HG02571 (cell line): ENCODE measurements at regions not wholly inside any gene's neighbourhood (a gene's known extent, or its start where the extent isn't known, plus 50 kb on each side); places are given as distances from the start of the nearest gene placed in this dataset.
"Not testable (repeated sequence)": the region's sequence is repeated elsewhere in the genome, so short reads cannot be mapped to it uniquely, and the experiment has no call there.

Source experiments
- ATAC-seq: cut with Tn5 transposase; IDR thresholded peaks from one replicate; pipeline ENCODE4 v1.9.1; 2021; ENCODE audit warnings: mild to moderate bottlenecking, moderate library complexity; ENCODE audit not compliant: unreplicated experiment

GRCh38 chr5:99089822-99090549 lies 161.2 kb upstream of the CHD1 start:
- ATAC-seq, result no peak

- no peak for ATAC-seq
Observed at GRCh38 chr5:99088309-99088708, 159.5 kb upstream of the CHD1 start.

DNA sequence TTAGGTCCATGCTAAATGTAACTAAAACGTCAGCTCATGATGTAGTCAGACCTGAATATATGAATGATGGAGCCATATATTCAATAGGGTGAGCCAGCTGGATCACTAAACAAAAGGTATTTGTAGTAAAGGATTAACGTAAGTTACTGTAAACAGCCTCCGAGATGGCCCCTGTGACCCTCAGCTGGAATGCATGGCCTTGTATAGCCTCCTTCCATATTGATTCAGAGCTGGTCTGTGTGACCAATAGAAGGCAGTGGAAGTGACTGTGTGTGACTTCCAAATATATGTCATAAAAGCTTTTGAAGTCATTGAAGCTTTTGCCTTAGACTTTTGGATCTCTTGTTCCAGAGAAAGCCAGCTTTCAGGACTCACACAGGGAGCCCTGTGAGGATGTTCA lies 154.4 kb upstream of the CHD1 start:
- ATAC-seq, result no peak

DNA sequence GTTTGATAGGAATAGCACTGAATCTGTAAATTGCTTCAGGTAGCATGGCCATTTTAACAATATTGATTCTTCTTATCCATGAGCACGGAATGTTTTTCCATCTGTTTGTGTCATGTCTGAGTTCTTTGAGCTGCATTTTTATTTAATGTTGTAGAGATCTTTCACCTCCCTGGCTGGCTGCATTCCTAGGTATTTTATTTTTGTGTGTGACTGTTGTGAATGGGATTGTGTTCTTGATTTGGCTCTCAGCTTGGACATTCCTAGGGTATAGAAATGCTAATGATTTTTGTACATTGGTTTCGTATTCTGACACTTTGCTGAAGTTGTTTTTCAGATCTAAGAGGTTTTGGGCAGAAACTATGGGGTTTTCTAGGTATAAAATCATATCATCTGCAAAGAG lies 152.9 kb upstream of the CHD1 start:
- ATAC-seq, result no peak

DNA sequence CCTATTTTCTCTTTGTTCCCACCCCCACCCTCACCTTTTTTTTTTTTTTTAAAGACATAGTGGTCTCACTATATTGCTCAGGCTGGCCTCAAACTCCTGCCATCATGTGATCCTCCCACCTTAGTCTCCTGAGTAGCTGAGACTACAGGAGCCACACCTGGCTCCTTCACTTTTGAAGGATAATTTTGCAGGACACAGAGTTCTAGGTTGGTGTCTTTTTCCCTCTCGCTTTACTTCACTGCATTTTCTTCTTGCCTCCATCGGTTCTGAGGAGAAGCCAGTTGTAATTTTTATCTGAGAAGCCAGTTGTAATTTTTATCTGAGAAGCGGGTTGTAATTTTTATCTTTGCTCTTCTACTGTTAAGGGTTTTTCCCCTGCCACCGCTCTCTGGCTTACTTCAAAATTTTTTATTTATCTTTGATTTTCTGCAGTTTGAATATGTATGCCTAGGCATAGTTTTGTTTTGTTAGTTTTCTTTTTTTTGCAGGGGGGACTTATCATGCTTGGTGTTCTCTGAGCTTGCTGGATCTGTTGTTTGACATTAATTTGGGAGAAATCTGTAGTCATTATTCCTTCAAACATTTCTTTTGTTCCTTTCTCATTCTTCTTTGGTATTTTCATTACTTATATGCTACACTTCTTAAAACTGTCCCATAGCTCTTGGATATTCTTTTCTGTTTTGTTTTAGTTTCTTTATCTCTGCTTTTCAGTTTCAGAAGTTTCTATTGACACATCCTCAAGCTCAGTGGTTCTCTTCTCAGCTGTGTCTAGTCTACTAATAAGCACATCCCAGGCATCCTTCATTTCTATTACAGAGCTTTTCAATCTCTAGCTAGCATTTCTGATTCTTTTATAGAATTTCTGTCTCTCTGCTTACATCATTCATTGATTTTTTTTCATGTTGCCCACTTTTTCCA lies 148.2 kb upstream of the CHD1 start:
- ATAC-seq, result no peak

DNA sequence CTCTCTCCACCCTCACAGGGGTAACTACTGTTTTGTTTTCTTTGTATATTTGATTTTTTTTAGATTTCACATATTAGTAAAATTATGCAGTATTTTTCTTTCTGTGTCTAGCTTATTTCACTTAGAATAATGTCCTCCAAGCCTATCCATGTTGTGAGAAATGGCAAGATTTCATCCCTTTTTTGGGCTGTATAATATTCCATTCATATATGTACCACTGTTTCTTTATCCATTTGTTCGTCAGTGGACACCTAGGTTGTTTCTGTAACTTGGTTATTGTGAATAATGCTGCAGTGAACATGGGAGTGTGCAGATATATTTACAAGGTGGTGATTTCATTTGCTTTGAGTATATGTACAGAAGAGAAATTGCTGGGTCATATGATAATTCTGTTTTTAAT lies 144.0 kb upstream of the CHD1 start:
- ATAC-seq, result no peak

DNA sequence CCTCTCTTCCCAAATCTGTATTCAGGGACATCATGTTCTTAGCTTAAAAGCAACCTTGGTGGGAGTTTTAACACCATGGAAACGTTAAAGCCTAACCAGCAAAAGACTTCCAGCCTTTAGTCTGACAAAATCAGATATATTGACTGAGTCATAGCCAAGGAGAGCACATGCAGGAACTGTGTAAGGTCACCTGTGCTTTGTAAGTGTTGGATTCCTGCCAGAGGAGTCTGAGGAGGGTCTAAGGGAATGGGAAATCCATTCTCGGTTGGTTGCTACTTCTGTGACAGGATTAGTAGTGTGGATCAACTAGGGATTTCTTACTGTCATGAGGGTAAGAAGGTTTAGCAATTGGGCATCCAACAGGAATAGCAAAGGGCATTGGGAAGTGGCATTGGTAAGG lies 142.0 kb upstream of the CHD1 start:
- no peak for ATAC-seq

DNA sequence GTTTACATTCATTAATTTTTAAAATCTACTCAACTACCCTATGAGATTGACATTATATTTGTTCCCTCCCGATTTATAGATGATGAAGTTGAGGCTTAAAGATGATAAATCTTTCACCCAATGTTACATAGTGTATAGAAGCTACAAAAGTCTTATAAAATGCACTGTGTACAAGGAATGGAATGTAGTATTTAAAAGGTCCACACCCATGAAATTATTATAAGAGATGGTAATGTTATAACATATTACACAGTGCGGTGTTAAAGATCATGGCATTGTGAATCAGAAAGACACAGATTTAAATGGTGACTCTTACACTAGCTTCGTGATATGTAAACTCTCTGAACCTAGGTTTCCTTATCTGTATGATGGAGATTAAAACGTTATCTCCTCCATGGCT lies 141.6 kb upstream of the CHD1 start:
- no peak for ATAC-seq

GRCh38 chr5:99068944-99069650 lies 140.3 kb upstream of the CHD1 start:
- ATAC-seq, result peak; percentile 88

DNA sequence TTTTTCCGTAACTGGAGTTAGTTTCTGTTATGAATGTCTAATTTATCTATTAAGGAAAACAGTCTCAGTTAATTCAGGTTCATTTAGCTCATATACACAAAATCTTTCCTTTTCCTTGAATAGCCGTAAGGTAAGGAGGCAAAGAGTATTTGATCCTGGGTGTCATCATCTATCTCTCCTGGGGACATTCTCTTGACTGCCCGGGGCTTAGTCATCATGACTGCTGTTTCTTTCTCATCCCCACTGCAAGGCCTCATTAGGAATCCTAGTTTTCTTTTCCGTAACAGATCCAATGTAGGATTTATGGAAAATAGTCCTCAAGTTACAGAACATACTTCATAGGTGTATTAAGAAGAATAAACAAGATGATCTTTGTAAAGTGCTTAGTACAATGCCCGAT lies 134.9 kb upstream of the CHD1 start:
- no peak for ATAC-seq

- ATAC-seq, result no peak
Observed at GRCh38 chr5:99061711-99062110, 132.9 kb upstream of the CHD1 start.

DNA sequence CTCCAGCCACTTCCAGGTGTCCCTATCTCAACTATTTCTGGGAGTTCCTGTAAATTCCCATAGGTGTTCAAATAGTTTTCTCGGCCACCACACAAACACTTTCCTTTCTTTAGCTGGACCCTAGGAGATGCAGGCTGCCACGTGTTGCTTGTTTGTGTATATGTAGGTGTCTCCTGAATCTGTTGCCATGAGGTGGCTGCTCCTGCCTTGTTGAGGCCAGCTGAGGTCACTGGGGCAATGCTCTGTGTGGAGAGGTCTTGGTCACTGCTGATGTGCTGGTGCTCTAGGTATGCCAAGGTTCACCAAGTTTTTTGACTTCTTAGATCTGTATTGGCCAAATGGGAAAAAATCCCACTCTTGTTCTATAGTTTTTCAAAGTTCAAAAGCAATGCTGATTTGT lies 132.5 kb upstream of the CHD1 start:
- ATAC-seq, result no peak

DNA sequence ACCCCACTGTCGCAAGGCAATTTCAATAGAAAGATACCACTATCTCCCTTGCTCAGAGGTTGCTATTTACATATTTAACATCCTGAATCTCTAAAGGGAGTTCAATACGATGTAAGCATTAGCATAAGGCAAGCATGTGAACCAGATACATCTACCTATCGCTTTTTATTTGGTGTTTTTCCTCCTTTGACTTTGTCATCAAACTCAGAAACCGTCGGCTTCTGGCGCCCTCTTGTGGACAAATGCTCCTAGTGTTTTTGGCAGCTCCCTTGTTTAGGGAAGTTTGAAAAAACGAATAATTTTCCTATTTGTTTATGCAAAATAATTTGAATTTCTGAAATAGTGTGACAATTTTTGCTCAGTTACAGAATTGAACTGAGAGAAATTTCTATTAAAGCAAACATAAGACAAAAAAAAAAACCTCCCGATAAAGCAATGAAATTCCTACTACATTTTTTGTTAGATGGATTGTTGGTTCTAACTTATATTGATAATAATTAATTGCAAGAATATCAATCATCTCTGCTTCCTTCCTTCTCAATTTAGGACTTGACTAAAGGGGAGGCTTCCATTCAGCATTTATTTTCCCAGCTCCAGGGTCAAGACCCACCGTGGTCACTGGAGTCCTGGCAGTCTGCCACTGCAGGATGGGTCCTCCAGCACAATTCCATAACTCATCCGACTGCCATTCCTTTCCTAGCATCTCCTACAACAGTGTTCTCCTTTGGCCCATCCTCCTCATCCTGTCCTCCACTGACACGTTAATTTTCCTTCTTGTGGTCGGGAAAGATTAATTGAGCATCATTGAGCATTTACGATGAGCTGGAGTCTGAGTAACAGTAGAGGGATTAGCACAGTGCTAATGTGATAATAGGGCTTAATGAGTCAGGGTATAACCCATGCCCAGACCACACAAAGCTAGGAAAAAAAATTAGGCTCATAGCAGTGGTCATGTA lies 131.8 kb upstream of the CHD1 start:
- peak; percentile 67 for ATAC-seq

DNA sequence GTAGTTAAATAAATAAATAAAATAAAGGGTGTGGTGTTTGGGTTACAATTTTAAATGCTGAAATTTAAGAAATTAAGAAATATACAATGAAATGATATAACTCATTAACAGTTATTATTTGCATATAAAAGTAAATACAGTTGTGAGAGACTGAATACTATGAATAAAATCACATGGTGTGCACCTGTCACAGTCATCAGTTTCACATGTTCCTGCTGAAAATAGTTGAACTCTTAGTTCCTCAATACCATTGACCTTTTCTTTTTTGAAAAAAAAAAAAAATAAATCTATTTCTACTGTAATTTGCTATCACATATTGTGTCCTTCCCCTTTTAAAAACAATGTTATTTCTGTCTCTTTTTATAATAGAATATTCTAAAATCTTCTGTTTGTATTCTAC lies 130.9 kb upstream of the CHD1 start:
- peak; percentile 63 for ATAC-seq

DNA sequence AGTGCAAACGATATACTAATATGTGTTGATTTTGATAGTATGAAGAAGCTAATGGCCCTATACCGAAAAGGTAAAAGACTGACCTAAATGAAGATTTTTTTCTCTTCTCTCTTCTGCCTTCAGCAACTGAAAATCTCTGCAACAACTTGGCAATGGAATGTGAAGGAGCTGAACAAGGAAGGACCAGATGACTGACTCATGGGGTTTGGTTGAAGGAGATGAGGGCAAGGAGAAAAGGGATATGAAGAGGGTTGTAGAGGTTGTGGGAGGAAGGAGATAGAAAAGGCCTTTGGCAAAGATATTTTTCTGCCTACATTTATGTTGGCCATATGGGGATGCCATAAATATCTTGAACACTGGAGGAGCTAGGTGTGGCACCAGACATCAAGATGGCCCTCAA lies 129.7 kb upstream of the CHD1 start:
- ATAC-seq, result no peak

GRCh38 chr5:99054972-99055371 lies 126.2 kb upstream of the CHD1 start:
- no peak for ATAC-seq

DNA sequence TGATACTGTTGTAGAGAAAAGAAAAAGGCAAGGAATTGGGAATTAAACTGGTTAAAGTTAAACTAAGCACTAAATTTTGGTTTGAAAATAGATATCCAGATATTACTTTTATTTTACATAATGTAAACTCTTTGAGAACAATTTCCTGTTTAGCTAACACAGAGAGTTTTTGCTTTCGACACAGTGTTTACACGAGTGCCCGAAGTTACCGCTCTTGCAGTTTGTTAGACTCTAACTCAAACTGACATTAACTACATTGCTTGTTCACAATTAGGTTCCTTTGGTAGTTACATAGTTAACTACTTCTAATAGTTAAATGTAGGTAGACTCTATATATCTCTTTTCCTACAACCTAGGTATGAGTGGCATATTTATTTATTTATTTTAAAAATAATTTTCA lies 117.1 kb upstream of the CHD1 start:
- ATAC-seq, result no peak

- ATAC-seq, result not testable (repeated sequence)
Observed at GRCh38 chr5:99043257-99043656, 114.5 kb upstream of the CHD1 start.

- ATAC-seq, result no peak
Observed at GRCh38 chr5:99037668-99038067, 108.9 kb upstream of the CHD1 start.

- ATAC-seq, result no peak
Observed at GRCh38 chr5:99035942-99036341, 107.1 kb upstream of the CHD1 start.

GRCh38 chr5:99034336-99034735 lies 105.5 kb upstream of the CHD1 start:
- ATAC-seq, result no peak
